Thymus (tissue), 11 donors: ENCODE measurements at regions not wholly inside any gene's neighbourhood (a gene's known extent, or its start where the extent isn't known, plus 50 kb on each side); places are given as distances from the start of the nearest gene placed in this dataset.
"Not testable (repeated sequence)": the region's sequence is repeated elsewhere in the genome, so short reads cannot be mapped to it uniquely, and the experiment has no call there.

ENCODE experiments used
- DNase-seq, 9 donors: peaks; one replicate each; pipeline ENCODE4 v3.0.0-alpha.2; 2013; ENCODE audit warnings: low spot score in 9 of 9, low read depth in 6 of 9, missing footprints in 1 of 9
- H3K27ac ChIP-seq, 2 donors: one replicate each; pipeline ENCODE4 v1.5.1; 2013; ENCODE audit warnings: control low read depth in 1 of 2, low read depth in 1 of 2, low read length in 1 of 2, mild to moderate bottlenecking in 1 of 2, moderate library complexity in 1 of 2
- H3K27me3 ChIP-seq, 2 donors: one replicate each; pipeline ENCODE4 v1.5.1; 2013; ENCODE audit warnings: low read length in 1 of 2; ENCODE audit not compliant: control insufficient read depth in 2 of 2, insufficient read depth in 1 of 2
- H3K36me3 ChIP-seq, 2 donors: one replicate each; pipeline ENCODE4 v1.5.1; 2013; ENCODE audit warnings: low read length in 1 of 2, mild to moderate bottlenecking in 1 of 2, moderate library complexity in 1 of 2; ENCODE audit not compliant: control insufficient read depth in 2 of 2, insufficient read depth in 2 of 2
- H3K4me1 ChIP-seq, 2 donors: one replicate each; pipeline ENCODE4 v1.5.1; 2013; ENCODE audit warnings: low read length in 2 of 2; ENCODE audit not compliant: control insufficient read depth in 2 of 2, insufficient read depth in 2 of 2
- H3K4me3 ChIP-seq, 2 donors: one replicate each; pipeline ENCODE4 v1.5.1; 2013; ENCODE audit warnings: low read length in 2 of 2, control low read depth in 1 of 2, mild to moderate bottlenecking in 1 of 2
- H3K9me3 ChIP-seq, 2 donors: one replicate each; pipeline ENCODE4 v1.5.1; 2013; ENCODE audit warnings: low read length in 1 of 2, mild to moderate bottlenecking in 1 of 2; ENCODE audit not compliant: control insufficient read depth in 2 of 2, insufficient read depth in 1 of 2
- WGBS: extraction: QIAGEN DNeasy Blood & Tissue Kit; methylation state at CpG from one replicate; pipeline ENCODE4 v1.1.7; 2013; 5-methylcytosine and 5-hydroxymethylcytosine counted together
- donor health status: healthy.

- WGBS: 85% methylated on average over 6 of the region's 6 CpGs
- H3K4me3 ChIP-seq: no peak overlapping the region
- no peak for DNase-seq
- no peaks in the 10 kb centered on the region for H3K27me3 ChIP-seq
- H3K9me3 ChIP-seq: peaks cover 0 to 5% of the 10 kb centered on the region in 2 donors
- no peaks in the 10 kb centered on the region for H3K36me3 ChIP-seq
- H3K27ac ChIP-seq: no peak overlapping the region
- H3K4me1 ChIP-seq: no peaks in the 10 kb centered on the region
Observed at GRCh38 chr6:16031278-16031981, 97.5 kb upstream of the MYLIP start.

- H3K36me3 ChIP-seq: no peaks in the 10 kb centered on the region
- no peak overlapping the region for H3K4me3 ChIP-seq
- DNase-seq: no peak
- 99% methylated on average over 3 of the region's 3 CpGs for WGBS
- H3K9me3 ChIP-seq: peaks cover 0 to 5% of the 10 kb centered on the region in 2 donors
- H3K27me3 ChIP-seq: no peaks in the 10 kb centered on the region
- no peak overlapping the region for H3K27ac ChIP-seq
- H3K4me1 ChIP-seq: no peaks in the 10 kb centered on the region
Observed at GRCh38 chr6:16028966-16029365, 99.9 kb upstream of the MYLIP start.

GRCh38 chr6:16020259-16020658, 108.6 kb upstream of the MYLIP start:
- 98% methylated on average over 3 of the region's 3 CpGs for WGBS
- no peaks in the 10 kb centered on the region for H3K27me3 ChIP-seq
- no peak overlapping the region for H3K27ac ChIP-seq
- H3K36me3 ChIP-seq: no peaks in the 10 kb centered on the region
- DNase-seq: no peak
- no peak overlapping the region for H3K4me3 ChIP-seq
- H3K4me1 ChIP-seq: no peaks in the 10 kb centered on the region
- H3K9me3 ChIP-seq: no peaks in the 10 kb centered on the region

- no peak overlapping the region for H3K4me3 ChIP-seq
- 96% methylated on average over 3 of the region's 3 CpGs for WGBS
- no peak overlapping the region for H3K27ac ChIP-seq
- no peaks in the 10 kb centered on the region for H3K27me3 ChIP-seq
- DNase-seq: no peak
- H3K9me3 ChIP-seq: no peaks in the 10 kb centered on the region
- no peaks in the 10 kb centered on the region for H3K4me1 ChIP-seq
- no peaks in the 10 kb centered on the region for H3K36me3 ChIP-seq
Observed at GRCh38 chr6:16019462-16019861, 109.4 kb upstream of the MYLIP start.

- H3K27me3 ChIP-seq: no peaks in the 10 kb centered on the region
- H3K27ac ChIP-seq: no peak overlapping the region
- H3K36me3 ChIP-seq: no peaks in the 10 kb centered on the region
- WGBS: 98% methylated on average over 4 of the region's 4 CpGs
- H3K4me1 ChIP-seq: no peaks in the 10 kb centered on the region
- no peak overlapping the region for H3K4me3 ChIP-seq
- H3K9me3 ChIP-seq: no peaks in the 10 kb centered on the region
- DNase-seq: no peak
Observed at GRCh38 chr6:16018626-16019025, 110.3 kb upstream of the MYLIP start.

- H3K4me3 ChIP-seq, H3K4me1 ChIP-seq, H3K9me3 ChIP-seq, DNase-seq, H3K27me3 ChIP-seq, H3K36me3 ChIP-seq, H3K27ac ChIP-seq: not testable (repeated sequence)
- 95% methylated on average over 2 of the region's 3 CpGs for WGBS
Observed at GRCh38 chr6:16014325-16014724, 114.6 kb upstream of the MYLIP start.

GRCh38 chr6:16007146-16007545, 121.7 kb upstream of the MYLIP start:
- H3K27me3 ChIP-seq: no peaks in the 10 kb centered on the region
- DNase-seq: no peak
- no peak overlapping the region for H3K4me3 ChIP-seq

GRCh38 chr6:16006681-16007080, 122.2 kb upstream of the MYLIP start:
- WGBS: 95% methylated on average over 3 of the region's 3 CpGs
- no peak overlapping the region for H3K27ac ChIP-seq
- no peaks in the 10 kb centered on the region for H3K4me1 ChIP-seq
- H3K9me3 ChIP-seq: no peaks in the 10 kb centered on the region
- DNase-seq: no peak
- H3K27me3 ChIP-seq: no peaks in the 10 kb centered on the region
- no peaks in the 10 kb centered on the region for H3K36me3 ChIP-seq
- H3K4me3 ChIP-seq: no peak overlapping the region

More at GRCh38 chr6:16007146-16007545, 121.7 kb upstream of the MYLIP start:
- H3K36me3 ChIP-seq: no peaks in the 10 kb centered on the region
- 50% methylated on average over 3 of the region's 3 CpGs for WGBS
- no peak overlapping the region for H3K27ac ChIP-seq
- H3K4me1 ChIP-seq: no peaks in the 10 kb centered on the region
- H3K9me3 ChIP-seq: no peaks in the 10 kb centered on the region

- H3K4me3 ChIP-seq: no peak overlapping the region
- H3K9me3 ChIP-seq: no peaks in the 10 kb centered on the region
- H3K4me1 ChIP-seq: no peaks in the 10 kb centered on the region
- no peak for DNase-seq
- no peak overlapping the region for H3K27ac ChIP-seq
- no peaks in the 10 kb centered on the region for H3K27me3 ChIP-seq
- WGBS: 59% methylated on average over 5 of the region's 5 CpGs
- no peaks in the 10 kb centered on the region for H3K36me3 ChIP-seq
Observed at GRCh38 chr6:16004934-16005679, 123.8 kb upstream of the MYLIP start.
